HG03521 (cell line): ENCODE measurements at regions not wholly inside any gene's neighbourhood (a gene's known extent, or its start where the extent isn't known, plus 50 kb on each side); places are given as distances from the start of the nearest gene placed in this dataset.
"Not testable (repeated sequence)": the region's sequence is repeated elsewhere in the genome, so short reads cannot be mapped to it uniquely, and the experiment has no call there.

Experiments used
- ATAC-seq: cut with Tn5 transposase; IDR thresholded peaks from one replicate; pipeline ENCODE4 v1.9.1; 2021; ENCODE audit warnings: mild to moderate bottlenecking, moderate library complexity; ENCODE audit not compliant: unreplicated experiment

DNA sequence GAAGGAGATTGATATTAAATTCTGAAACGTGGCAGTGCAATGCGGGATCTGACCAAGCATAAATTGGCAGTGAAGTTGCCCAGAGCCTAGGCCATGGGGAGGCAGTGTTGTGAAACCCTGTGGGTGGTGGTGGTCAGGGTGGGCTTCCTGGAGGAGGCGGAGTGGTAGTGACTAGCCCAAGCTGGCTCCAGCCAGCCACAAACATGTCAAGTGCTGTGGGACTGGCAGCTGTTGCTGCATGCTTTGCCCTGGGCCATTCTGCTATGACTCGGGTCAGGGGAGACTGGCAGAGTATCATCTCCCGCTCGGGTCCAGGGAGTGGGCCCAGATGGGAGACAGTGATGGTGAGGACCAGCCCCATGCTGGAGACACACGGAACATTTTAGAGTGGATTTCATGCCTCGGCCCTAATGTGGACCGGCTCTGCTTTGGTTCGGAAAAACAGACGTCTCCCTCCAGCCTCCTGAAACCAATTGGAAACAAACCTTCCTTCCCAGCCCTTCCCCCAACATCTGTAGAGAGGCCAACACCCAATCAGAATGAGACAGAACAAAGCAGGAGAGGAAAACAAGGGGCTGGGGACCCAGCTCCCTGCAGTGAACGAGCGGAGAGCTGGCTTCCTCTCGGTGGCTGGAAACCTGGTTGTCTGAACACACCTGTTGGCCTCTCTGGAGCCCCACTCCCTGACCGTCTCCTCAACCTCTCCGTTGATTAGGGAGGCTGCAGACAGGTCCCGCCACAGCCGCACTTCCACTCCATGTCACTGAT is 58.2 kb downstream of the TMEM270 start:
- ATAC-seq, result no peak

DNA sequence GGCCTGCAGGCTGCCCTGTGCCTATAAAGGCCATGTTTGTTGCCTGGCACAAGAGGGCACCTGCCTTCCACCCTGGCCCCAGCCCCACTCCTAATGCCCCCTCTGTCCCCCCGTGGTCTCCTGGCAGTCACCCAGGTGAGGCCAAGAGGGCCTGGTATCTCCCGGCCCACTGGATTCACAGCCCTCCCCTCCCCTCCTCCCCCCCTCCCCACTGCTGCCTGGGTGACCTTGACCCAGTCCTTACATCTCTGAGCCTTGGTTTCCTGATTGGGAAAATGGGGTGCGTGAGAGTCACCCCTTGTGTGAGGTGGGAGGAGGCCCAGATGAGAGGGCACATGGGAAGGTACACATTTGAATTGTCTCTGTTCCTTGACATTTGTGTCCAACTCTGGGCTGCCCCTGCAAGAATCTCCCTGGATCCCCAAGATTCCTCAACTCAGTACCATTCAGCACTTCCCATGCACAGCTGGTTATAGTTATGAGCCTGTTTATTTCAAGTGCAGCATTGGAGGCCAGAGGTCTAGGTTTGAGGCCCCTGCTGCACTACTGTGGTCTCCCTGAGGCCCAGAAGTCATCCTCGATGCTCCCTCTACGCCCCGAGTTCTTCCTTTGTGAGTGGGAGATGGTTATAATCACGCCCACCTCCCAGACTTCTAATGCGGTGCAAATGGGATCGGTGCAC is 58.9 kb downstream of the TMEM270 start:
- no peak for ATAC-seq

DNA sequence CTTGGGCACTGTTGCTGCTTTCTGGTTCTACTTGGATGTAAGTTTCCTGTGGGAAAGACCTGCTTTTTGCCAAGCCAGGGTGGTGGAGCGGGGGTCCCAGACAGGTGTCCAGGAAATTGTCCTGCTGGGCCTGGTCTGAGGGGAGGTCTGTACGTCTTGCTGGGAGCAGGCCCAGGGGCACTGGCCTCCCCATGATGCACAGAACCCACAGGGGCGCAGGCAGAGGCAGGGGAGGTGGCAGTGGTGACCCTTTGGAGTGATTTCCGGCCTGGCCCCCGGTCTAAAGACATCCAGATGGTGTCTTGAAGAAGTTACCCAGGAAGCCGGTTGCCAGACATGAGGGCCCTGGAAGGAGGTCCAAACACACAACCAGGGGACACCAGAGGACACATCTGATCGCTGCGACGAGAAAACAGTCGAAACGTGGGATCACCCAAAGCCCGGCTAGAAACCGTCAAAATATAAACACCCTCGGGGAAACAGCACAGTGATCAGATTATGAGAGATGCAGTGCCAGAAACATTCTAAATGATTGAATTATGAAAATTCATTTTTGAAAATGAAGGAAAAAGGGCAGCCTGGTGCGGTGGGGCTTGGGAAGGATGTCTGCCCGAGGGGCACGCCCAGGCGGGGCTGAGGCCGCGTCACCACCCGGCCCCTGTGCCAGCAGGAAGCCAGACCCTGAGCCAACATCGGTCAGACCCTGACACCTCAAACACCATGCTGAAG is 59.6 kb downstream of the TMEM270 start:
- ATAC-seq, result no peak

GRCh38 chr7:73921623-73922528 is 60.9 kb downstream of the TMEM270 start:
- ATAC-seq, result no peak

GRCh38 chr7:73928644-73929043 is 67.7 kb downstream of the TMEM270 start:
- ATAC-seq, result not testable (repeated sequence)

- ATAC-seq, result no peak
These were observed 70.5 kb downstream of the TMEM270 start for GRCh38 chr7:73931502-73931901.

DNA sequence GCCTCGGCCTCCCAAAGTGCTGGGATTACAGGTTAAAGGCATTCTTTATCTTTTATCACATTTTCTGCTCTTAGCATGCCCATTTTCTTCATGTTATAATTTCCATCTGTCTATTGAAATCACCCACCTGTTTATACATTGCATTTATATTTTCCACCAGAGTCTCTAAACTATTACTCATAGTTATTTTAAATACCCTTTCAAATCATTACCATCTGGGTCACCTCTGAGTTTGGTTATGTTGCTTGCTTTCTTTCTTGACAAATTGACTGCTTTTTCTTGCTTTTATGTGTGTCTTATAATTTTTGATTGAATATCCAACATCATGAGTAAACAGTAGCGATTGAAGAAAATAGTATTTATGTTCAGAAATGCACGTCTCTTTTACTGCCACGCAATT is 71.4 kb downstream of the TMEM270 start:
- ATAC-seq, result no peak

GRCh38 chr7:73933091-73933490 is 72.1 kb downstream of the TMEM270 start:
- ATAC-seq, result no peak

- no peak for ATAC-seq
These were observed 76.0 kb downstream of the TMEM270 start for GRCh38 chr7:73936967-73937366.

GRCh38 chr7:73937650-73938049 is 76.7 kb downstream of the TMEM270 start:
- ATAC-seq, result not testable (repeated sequence)

GRCh38 chr7:73939528-73939927 is 78.6 kb downstream of the TMEM270 start:
- no peak for ATAC-seq

DNA sequence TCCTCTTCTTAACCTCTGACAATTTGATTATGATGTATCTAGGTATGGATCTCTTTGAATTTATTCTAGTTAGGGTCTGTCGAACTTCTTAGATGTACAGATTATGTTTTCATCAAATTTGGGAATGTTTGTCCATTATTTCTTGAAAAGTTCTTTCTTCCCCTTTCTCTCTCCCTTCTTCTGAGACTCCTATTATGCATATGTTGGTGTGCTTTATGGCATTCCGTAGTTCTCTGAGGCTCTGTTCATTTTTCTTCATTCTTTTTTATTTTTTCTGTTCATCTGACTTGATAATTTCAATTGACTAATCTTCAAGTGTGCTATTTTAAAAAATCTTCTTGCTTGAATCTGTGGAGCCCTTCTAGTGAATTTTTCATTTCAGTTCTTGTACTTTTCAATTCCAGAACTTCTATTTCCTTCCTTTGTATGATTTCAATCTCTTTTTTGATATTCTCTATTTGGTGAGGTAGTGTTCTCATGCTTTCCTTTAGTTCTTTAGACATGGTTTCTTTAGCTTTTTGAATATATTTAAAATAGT is 79.8 kb downstream of the TMEM270 start:
- ATAC-seq, result no peak

- ATAC-seq, result no peak
These were observed 81.0 kb downstream of the TMEM270 start for GRCh38 chr7:73941836-73942551.

- ATAC-seq, result no peak
These were observed 83.0 kb upstream of the ELN start for GRCh38 chr7:73945022-73945421.

- no peak for ATAC-seq
These were observed 79.7 kb upstream of the ELN start for GRCh38 chr7:73948287-73948686.

GRCh38 chr7:73952266-73952665 is 75.7 kb upstream of the ELN start:
- no peak for ATAC-seq

DNA sequence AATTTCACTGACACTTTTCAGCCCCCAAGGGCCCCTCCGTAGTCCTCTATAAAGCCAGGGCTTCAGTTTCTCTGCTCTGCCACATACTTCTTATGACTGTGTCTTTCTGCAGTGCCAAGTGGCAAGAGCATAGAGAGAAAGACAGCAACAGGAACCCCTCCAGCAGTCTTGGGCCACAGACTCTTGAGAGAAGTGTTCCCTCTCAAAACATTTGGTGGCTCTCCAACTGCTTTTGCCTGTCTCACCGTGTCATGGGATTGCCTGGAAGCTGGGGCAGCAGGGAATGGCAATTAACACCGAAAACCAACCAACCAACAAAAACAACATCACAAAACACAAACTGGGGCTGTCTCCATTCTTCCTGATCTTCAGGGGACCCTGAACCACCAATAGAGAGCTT is 73.8 kb upstream of the ELN start:
- no peak for ATAC-seq

DNA sequence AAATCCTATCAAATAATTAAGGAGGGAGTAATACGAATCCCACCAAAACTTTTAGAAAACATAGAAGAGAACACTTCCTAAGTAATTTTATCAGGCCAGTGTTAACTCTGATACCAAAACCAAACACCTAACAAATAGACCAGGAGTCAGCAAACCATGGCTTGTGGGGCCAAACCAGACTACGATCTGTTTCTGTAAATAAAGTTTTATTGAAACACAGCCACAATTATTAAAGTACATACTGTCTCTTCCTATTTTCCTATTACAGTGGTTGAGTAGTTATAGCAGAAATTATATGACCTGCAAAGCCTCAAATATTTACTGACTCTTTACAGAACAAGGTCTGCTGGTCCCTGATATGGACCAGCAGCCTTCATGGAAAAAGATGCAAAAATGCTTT is 73.1 kb upstream of the ELN start:
- ATAC-seq, result no peak

- no peak for ATAC-seq
These were observed 67.4 kb upstream of the ELN start for GRCh38 chr7:73960548-73960947.

GRCh38 chr7:73961991-73962390 is 66.0 kb upstream of the ELN start:
- ATAC-seq, result not testable (repeated sequence)
